Activated naive CD4-positive, alpha-beta T cell treated with anti-CD3 and anti-CD28 coated beads, Interleukin-2, amount 50 U/mL, for 24 hours (primary cell): ENCODE measurements at regions not wholly inside any gene's neighbourhood (a gene's known extent, or its start where the extent isn't known, plus 50 kb on each side); places are given as distances from the start of the nearest gene placed in this dataset.

ENCODE experiments used
- H3K27ac Mint-ChIP-seq: one replicate; pipeline ENCODE4 v1.8.0; 2021; ENCODE audit warnings: mild to moderate bottlenecking, mixed read lengths
- H3K27me3 Mint-ChIP-seq: one replicate; pipeline ENCODE4 v1.8.0; 2021; ENCODE audit warnings: mixed read lengths
- H3K36me3 Mint-ChIP-seq: one replicate; pipeline ENCODE4 v1.8.0; 2021; ENCODE audit warnings: mixed read lengths
- H3K4me1 Mint-ChIP-seq: one replicate; pipeline ENCODE4 v1.8.0; 2021; ENCODE audit warnings: mixed read lengths
- H3K4me3 Mint-ChIP-seq: one replicate; pipeline ENCODE4 v1.8.0; 2021; ENCODE audit warnings: mild to moderate bottlenecking, mixed read lengths
- H3K9me3 Mint-ChIP-seq: one replicate; pipeline ENCODE4 v1.8.0; 2021; ENCODE audit warnings: mixed read lengths

DNA sequence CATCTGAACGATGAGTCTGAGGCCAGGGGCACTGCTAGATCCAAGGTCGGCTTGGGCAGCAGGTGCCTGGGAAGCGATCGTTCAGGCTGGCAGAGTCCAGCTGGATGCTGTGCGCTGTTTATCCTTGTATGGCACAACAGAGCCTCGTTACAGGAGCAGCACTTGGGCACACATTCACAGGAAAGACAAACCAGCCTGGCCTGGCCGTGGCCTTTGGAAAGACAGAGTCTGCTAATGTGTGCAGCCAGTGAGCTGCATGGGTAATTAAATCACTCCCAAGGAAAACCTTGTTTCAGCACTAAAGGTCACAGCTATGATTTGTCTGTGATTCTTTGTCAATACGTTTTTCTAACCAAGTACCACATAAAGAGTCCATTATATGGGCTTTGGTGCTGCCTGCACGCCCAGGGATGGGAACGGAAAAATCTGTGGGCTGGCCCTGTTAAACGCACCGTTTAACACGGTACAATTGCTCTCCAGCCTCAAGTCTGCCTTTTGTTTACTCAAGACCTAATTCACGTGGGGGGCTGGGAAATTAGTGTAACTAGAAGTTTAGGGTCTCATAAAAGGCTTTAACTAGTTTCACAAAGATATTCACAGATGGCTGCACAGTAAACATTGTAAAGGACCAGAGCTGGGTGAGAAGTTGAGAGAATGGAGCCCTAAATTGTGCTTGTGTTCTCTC lies 509.3 kb downstream of the KDM4C start:
- Mint-ChIP-seq H3K36me3 (no peaks in the 10 kb centered on the region), H3K9me3 (no peaks in the 10 kb centered on the region), H3K27me3 (peaks cover 10% of the 10 kb centered on the region), H3K4me1 (no peaks in the 10 kb centered on the region), H3K4me3 (no peak overlapping the region), H3K27ac (no peak overlapping the region)

DNA sequence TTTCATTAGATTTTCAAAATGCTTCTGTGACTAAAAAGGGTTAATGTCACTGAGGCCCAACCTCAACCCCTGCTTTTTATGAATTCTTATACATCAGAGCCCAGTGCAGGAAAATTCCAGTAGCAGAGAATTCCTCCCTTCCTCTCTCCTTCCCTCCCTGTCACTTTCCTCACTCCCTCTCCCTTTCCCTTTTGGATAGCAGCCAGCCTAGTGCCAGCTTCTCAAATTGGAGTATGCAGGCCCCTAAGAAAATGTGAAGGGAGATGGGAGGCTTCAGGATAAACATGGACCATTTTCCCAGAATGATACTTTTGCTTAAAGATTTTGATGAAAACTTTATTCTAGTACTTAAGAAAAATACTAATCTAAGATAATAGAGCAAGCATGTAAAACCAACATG lies 507.4 kb downstream of the KDM4C start:
- Mint-ChIP-seq H3K4me3 (no peak overlapping the region), H3K9me3 (no peaks in the 10 kb centered on the region), H3K27ac (no peak overlapping the region), H3K27me3 (peaks cover 10% of the 10 kb centered on the region), H3K36me3 (no peaks in the 10 kb centered on the region), H3K4me1 (no peaks in the 10 kb centered on the region)

GRCh38 chr9:7259544-7260241 lies 501.9 kb downstream of the KDM4C start:
- H3K27ac Mint-ChIP-seq, result no peak overlapping the region
- peaks cover 2% of the 10 kb centered on the region for H3K36me3 Mint-ChIP-seq
- H3K4me1 Mint-ChIP-seq, result no peaks in the 10 kb centered on the region
- no peaks in the 10 kb centered on the region for H3K9me3 Mint-ChIP-seq
- H3K4me3 Mint-ChIP-seq, result no peak overlapping the region
- peaks cover 12% of the 10 kb centered on the region for H3K27me3 Mint-ChIP-seq

GRCh38 chr9:7258688-7259396 lies 501.1 kb downstream of the KDM4C start:
- no peaks in the 10 kb centered on the region for H3K9me3 Mint-ChIP-seq
- no peak overlapping the region for H3K27ac Mint-ChIP-seq
- H3K4me3 Mint-ChIP-seq, result no peak overlapping the region
- H3K27me3 Mint-ChIP-seq, result peaks cover 12% of the 10 kb centered on the region
- H3K36me3 Mint-ChIP-seq, result peaks cover 2% of the 10 kb centered on the region
- H3K4me1 Mint-ChIP-seq, result no peaks in the 10 kb centered on the region

GRCh38 chr9:7246917-7247522 lies 489.2 kb downstream of the KDM4C start:
- Mint-ChIP-seq H3K27me3 (peaks cover 2% of the 10 kb centered on the region), H3K4me3 (no peak overlapping the region), H3K36me3 (no peaks in the 10 kb centered on the region), H3K27ac (no peak overlapping the region), H3K9me3 (no peaks in the 10 kb centered on the region), H3K4me1 (no peaks in the 10 kb centered on the region)

DNA sequence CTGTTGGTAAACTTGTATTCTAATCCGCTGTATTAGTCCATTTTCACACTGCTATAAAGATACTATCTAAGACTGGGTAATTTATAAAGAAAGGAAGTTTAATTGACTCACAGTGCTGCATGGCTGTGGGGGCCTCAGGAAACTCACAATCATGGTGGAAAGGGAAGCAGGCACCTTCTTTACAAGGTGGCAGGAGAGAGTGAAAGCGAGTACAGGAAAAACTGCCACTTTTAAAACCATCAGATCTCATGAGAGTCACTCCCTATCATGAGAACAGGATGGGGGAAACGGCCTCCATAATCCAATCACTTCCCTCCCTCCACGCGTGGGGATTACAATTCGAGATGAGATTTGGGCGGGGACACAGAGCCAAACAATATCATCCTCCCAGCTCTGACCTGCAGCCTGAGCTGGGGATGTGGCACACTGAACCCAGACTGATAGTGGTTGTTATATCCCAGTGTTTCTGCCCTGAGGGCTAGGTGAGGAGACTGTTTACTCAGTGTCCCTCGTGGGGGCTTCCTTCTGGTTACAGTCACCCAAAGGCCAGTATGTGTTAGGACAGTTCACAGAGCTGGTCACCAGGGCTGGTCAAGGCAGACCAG lies 488.3 kb downstream of the KDM4C start:
- H3K36me3 Mint-ChIP-seq, result no peaks in the 10 kb centered on the region
- no peak overlapping the region for H3K4me3 Mint-ChIP-seq
- H3K4me1 Mint-ChIP-seq, result no peaks in the 10 kb centered on the region
- H3K27me3 Mint-ChIP-seq, result peaks cover 2% of the 10 kb centered on the region
- no peak overlapping the region for H3K27ac Mint-ChIP-seq
- H3K9me3 Mint-ChIP-seq, result no peaks in the 10 kb centered on the region

GRCh38 chr9:7243838-7244237 lies 486.1 kb downstream of the KDM4C start:
- Mint-ChIP-seq H3K27ac (no peak overlapping the region), H3K4me3 (no peak overlapping the region), H3K4me1 (no peaks in the 10 kb centered on the region), H3K36me3 (no peaks in the 10 kb centered on the region), H3K9me3 (no peaks in the 10 kb centered on the region), H3K27me3 (peaks cover 2% of the 10 kb centered on the region)

DNA sequence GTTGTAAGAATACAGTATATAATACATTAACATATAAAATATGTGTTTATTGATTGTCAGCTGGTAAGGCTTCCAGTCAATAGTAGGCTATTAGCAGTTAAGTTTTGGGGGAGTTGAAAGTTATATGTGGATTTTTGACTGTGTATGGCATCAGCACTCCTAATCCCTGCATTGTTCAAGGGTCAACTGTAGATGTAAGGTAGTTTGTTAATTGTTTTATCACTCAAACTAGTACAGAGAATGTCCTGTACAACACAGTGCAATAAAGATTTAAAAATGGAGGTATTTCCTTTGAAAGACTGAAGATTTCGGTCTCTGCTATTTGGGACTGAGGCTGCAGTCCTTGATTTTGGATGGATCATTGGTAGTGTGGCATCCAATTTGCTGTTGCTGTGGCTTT lies 484.4 kb downstream of the KDM4C start:
- Mint-ChIP-seq H3K27me3 (peaks cover 2% of the 10 kb centered on the region), H3K4me3 (no peak overlapping the region), H3K9me3 (no peaks in the 10 kb centered on the region), H3K4me1 (no peaks in the 10 kb centered on the region), H3K27ac (no peak overlapping the region), H3K36me3 (no peaks in the 10 kb centered on the region)

GRCh38 chr9:7241694-7242093 lies 483.9 kb downstream of the KDM4C start:
- Mint-ChIP-seq H3K4me3 (no peak overlapping the region), H3K36me3 (no peaks in the 10 kb centered on the region), H3K27me3 (peaks cover 2% of the 10 kb centered on the region), H3K27ac (no peak overlapping the region), H3K4me1 (no peaks in the 10 kb centered on the region), H3K9me3 (no peaks in the 10 kb centered on the region)

DNA sequence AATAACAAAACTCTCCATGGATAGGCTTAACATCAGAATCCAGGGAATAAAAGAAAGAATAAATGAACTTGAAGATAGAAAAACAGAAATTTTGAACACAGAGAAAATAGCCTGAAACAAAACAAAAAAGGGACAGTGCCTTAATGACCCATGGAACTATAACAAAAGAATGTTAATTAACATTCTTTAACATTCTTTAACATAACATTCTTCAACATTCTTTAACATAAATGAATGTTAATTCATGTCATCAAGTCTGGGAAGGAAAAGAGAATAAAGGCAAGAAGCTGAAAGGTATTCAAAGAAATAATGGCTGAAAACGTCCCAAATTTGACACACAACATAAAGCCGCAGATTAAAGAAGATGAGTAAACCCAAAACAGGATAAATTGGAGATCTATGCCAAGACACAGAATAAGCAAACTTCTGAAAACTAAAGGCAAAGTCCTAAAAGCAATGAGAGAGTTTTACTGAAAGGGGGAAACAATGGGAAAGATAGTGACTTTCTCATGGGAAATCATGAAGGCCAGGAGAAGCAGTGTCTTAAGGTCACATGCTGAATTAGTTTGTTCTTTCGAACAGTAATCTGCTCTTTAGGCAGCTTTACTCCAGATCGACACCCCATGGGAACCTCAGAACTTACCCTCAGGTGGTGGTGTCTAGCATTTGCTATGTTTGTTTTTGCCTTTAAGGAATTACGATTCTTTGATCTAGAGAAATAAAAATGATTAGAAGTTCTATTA lies 483.0 kb downstream of the KDM4C start:
- no peak overlapping the region for H3K27ac Mint-ChIP-seq

GRCh38 chr9:7239708-7240107 lies 481.9 kb downstream of the KDM4C start:
- H3K36me3 Mint-ChIP-seq, result no peaks in the 10 kb centered on the region
- H3K9me3 Mint-ChIP-seq, result no peaks in the 10 kb centered on the region
- no peak overlapping the region for H3K27ac Mint-ChIP-seq
- H3K4me3 Mint-ChIP-seq, result no peak overlapping the region
- H3K27me3 Mint-ChIP-seq, result no peaks in the 10 kb centered on the region
- no peaks in the 10 kb centered on the region for H3K4me1 Mint-ChIP-seq

More for the DNA sequence above, 483.0 kb downstream of the KDM4C start:
- no peaks in the 10 kb centered on the region for H3K36me3 Mint-ChIP-seq
- H3K27me3 Mint-ChIP-seq, result peaks cover 2% of the 10 kb centered on the region
- H3K9me3 Mint-ChIP-seq, result no peaks in the 10 kb centered on the region
- H3K4me1 Mint-ChIP-seq, result no peaks in the 10 kb centered on the region
- H3K4me3 Mint-ChIP-seq, result no peak overlapping the region

- H3K36me3 Mint-ChIP-seq, result no peaks in the 10 kb centered on the region
Observed at GRCh38 chr9:7238247-7238637, 480.5 kb downstream of the KDM4C start.

DNA sequence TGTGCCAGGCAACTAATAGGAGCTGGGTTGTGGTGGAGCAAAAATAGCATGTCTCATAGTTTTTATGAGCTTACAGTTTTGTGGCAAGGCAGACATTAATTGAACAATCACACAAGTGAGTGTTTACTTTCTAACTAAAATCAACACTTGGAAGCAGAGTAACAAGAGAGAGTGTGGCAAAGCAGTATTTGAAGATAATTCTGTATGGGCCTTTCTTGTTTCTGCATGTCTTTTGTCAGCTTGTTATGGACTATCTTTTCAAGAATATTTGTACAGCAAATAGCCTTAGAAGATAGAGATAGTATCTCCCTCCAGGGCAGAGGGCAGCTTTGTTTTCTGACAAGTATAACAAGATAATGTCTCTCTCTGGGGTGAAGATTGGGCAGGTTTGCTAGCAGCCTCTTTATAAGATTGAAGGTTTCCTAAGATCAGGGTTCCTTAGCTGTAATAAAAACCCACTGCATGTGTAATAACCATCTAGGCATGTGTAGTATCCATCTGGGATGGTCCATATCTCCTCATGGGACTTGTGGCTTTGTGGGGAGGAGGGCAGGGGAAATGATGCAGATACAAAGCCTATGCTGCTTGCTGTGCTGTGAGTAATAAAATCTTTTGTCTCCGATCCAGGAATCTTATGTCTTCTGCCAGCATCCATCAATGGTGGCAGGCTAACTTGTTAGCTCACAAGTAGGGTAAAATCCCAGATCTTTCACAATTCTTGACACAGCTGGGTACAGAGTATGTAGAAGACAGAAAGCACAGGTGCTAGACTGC lies 479.9 kb downstream of the KDM4C start:
- Mint-ChIP-seq H3K27me3 (no peaks in the 10 kb centered on the region), H3K4me3 (no peak overlapping the region), H3K4me1 (no peaks in the 10 kb centered on the region), H3K9me3 (no peaks in the 10 kb centered on the region), H3K36me3 (no peaks in the 10 kb centered on the region), H3K27ac (no peak overlapping the region)

More at GRCh38 chr9:7238247-7238637, 480.5 kb downstream of the KDM4C start:
- H3K27me3 Mint-ChIP-seq, result no peaks in the 10 kb centered on the region
- H3K9me3 Mint-ChIP-seq, result no peaks in the 10 kb centered on the region
- H3K27ac Mint-ChIP-seq, result no peak overlapping the region
- no peak overlapping the region for H3K4me3 Mint-ChIP-seq
- no peaks in the 10 kb centered on the region for H3K4me1 Mint-ChIP-seq

DNA sequence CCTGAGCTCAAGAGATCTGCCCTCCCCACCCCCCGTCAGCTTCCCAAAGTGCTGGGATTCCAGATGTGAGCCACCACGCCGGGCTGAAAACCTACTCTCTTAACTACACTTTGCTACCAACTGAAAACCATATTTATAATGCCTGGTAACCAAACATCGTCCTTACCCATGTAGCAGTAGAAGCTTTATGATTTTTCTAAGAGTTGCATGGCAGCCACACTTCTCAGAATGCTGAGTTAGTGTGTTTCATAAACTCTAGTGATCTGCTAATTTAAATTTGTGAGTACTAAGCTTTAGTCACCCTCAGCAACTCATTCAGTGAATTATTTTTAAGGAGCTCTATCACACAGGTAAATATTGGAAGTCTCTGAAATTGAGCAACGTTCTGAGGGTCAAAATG lies 478.4 kb downstream of the KDM4C start:
- H3K27me3 Mint-ChIP-seq, result no peaks in the 10 kb centered on the region
- H3K4me3 Mint-ChIP-seq, result no peak overlapping the region
- no peaks in the 10 kb centered on the region for H3K36me3 Mint-ChIP-seq
- H3K4me1 Mint-ChIP-seq, result no peaks in the 10 kb centered on the region
- H3K27ac Mint-ChIP-seq, result no peak overlapping the region
- H3K9me3 Mint-ChIP-seq, result no peaks in the 10 kb centered on the region
